Neural cell (in vitro differentiated cells): ENCODE measurements at regions not wholly inside any gene's neighbourhood (a gene's known extent, or its start where the extent isn't known, plus 50 kb on each side); places are given as distances from the start of the nearest gene placed in this dataset.

Experiments
- H2AFZ ChIP-seq: fragments of 200-600, 300-800 bp; sonication (generic), shearing (Covaris generic); 2 replicates; pipeline ENCODE4 v1.6.0; 2014; ENCODE audit warnings: low read depth, mild to moderate bottlenecking, antibody characterized with exemption, low read length, moderate library complexity
- H3F3A ChIP-seq: fragments of 200-600 bp; shearing (Covaris generic); 2 replicates; pipeline ENCODE4 v1.6.1; 2016; ENCODE audit warnings: mild to moderate bottlenecking, moderate library complexity, mixed read lengths, antibody characterized with exemption, low read length; ENCODE audit not compliant: insufficient read depth, poor library complexity, severe bottlenecking
- H3K27ac ChIP-seq: fragments of 200-600, 300-800 bp; sonication (generic), shearing (Covaris generic); 2 replicates; pipeline ENCODE4 v1.5.1; 2014; ENCODE audit warnings: mild to moderate bottlenecking, low read length, moderate library complexity
- H3K27me3 ChIP-seq: fragments of 300-800, 200-600 bp; sonication (generic), shearing (Covaris generic); 2 replicates; pipeline ENCODE4 v1.6.0; 2014; ENCODE audit warnings: mild to moderate bottlenecking, low read depth, low read length, moderate library complexity; ENCODE audit not compliant: insufficient read depth
- H3K36me3 ChIP-seq: fragments of 300-800, 200-600 bp; sonication (generic), shearing (Covaris generic); 2 replicates; pipeline ENCODE4 v1.5.1; 2014; ENCODE audit warnings: mild to moderate bottlenecking, antibody characterized with exemption, low read length, moderate library complexity; ENCODE audit not compliant: insufficient read depth
- H3K4me2 ChIP-seq: fragments of 300-800, 200-600 bp; sonication (generic), shearing (Covaris generic); 2 replicates; pipeline ENCODE4 v1.6.0; 2014; ENCODE audit warnings: mild to moderate bottlenecking, low read length
- H3K4me3 ChIP-seq: fragments of 300-800, 200-600 bp; sonication (generic), shearing (Covaris generic); 2 replicates; pipeline ENCODE4 v1.5.1; 2014; ENCODE audit warnings: mild to moderate bottlenecking, low read length, moderate library complexity
- H3K79me2 ChIP-seq: fragments of 200-600 bp; shearing (Covaris generic); replicated peaks from 2 replicates; pipeline ENCODE4 v1.6.0; 2014; ENCODE audit warnings: mild to moderate bottlenecking, low read length, moderate library complexity; ENCODE audit not compliant: insufficient read depth
- H3K9ac ChIP-seq: fragments of 300-800, 200-600 bp; sonication (generic), shearing (Covaris generic); 2 replicates; pipeline ENCODE4 v1.6.1; 2016; ENCODE audit warnings: mild to moderate bottlenecking, low read length, mixed read lengths
- H3K9me2 ChIP-seq: fragments of 200-600 bp; shearing (Covaris generic); 2 replicates; pipeline ENCODE4 v1.6.1; 2016; ENCODE audit warnings: mild to moderate bottlenecking, low read length, mixed read lengths; ENCODE audit not compliant: insufficient read depth
- H3K9me3 ChIP-seq: fragments of 200-600, 300-800 bp; sonication (generic), shearing (Covaris generic); 2 replicates; pipeline ENCODE4 v1.6.1; 2016; ENCODE audit warnings: mild to moderate bottlenecking, mixed run types, low read length, moderate library complexity, mixed read lengths
- H4K20me1 ChIP-seq: fragments of 200-600 bp; shearing (Covaris generic); 2 replicates; pipeline ENCODE4 v1.6.1; 2016; ENCODE audit warnings: mild to moderate bottlenecking, mixed run types; ENCODE audit not compliant: insufficient read depth
- CTCF ChIP-seq: fragments of 450-650 bp; IDR thresholded peaks from 2 replicates; pipeline ENCODE4 v1.5.1; 2014; ENCODE audit warnings: antibody characterized with exemption, mild to moderate bottlenecking, moderate library complexity; ENCODE audit not compliant: poor library complexity, severe bottlenecking
- EP300 ChIP-seq: fragments of 450-650 bp; conservative IDR thresholded peaks from 2 replicates; pipeline ENCODE4 v1.6.1; 2014; ENCODE audit warnings: antibody characterized with exemption, mild to moderate bottlenecking, moderate library complexity; ENCODE audit not compliant: poor library complexity, severe bottlenecking
- EZH2 ChIP-seq: fragments of 200-600, 300-800 bp; shearing (Covaris generic), sonication (generic); IDR thresholded peaks from 2 replicates; pipeline ENCODE4 v1.6.1; 2014; ENCODE audit warnings: antibody characterized with exemption, low read length, borderline replicate concordance, mild to moderate bottlenecking; ENCODE audit not compliant: insufficient read depth, poor library complexity, severe bottlenecking
- MXI1 ChIP-seq: fragments of 450-650 bp; conservative IDR thresholded peaks from 2 replicates; pipeline ENCODE4 v1.6.1; 2014; ENCODE audit warnings: antibody characterized with exemption, mild to moderate bottlenecking; ENCODE audit not compliant: poor library complexity, severe bottlenecking
- POLR2AphosphoS5 ChIP-seq: IDR thresholded peaks from 2 replicates; pipeline ENCODE4 v1.6.1; 2012
- RAD21 ChIP-seq: fragments of 450-650 bp; conservative IDR thresholded peaks from 2 replicates; pipeline ENCODE4 v1.6.1; 2014; ENCODE audit warnings: antibody characterized with exemption, mild to moderate bottlenecking, moderate library complexity
- REST ChIP-seq: IDR thresholded peaks from 2 replicates; pipeline ENCODE4 v1.6.1; 2012; ENCODE audit warnings: borderline replicate concordance
- SMC3 ChIP-seq: fragments of 450-650 bp; conservative IDR thresholded peaks from 2 replicates; pipeline ENCODE4 v1.6.1; 2014; ENCODE audit warnings: antibody characterized with exemption, mild to moderate bottlenecking, moderate library complexity; ENCODE audit not compliant: poor library complexity
- TAF1 ChIP-seq: IDR thresholded peaks from 2 replicates; pipeline ENCODE4 v1.6.1; 2012; ENCODE audit warnings: low read depth

GRCh38 chr13:100800283-100800875 lies 125.8 kb upstream of the TMTC4 start:
- Histone ChIP-seq H3K4me3 (no peak overlapping the region), H4K20me1 (no peaks in the 10 kb centered on the region), H3K36me3 (no peaks in the 10 kb centered on the region), H3K27me3 (no peaks in the 10 kb centered on the region), H3K79me2 (no peaks in the 10 kb centered on the region), H3K9ac (no peak overlapping the region), H2AFZ (no peak overlapping the region), H3K9me3 (no peaks in the 10 kb centered on the region), H3K9me2 (no peaks in the 10 kb centered on the region), H3K4me2 (no peak overlapping the region), H3K27ac (no peak overlapping the region), H3F3A (no peaks in the 10 kb centered on the region)
- TF ChIP-seq SMC3, result no peak

DNA sequence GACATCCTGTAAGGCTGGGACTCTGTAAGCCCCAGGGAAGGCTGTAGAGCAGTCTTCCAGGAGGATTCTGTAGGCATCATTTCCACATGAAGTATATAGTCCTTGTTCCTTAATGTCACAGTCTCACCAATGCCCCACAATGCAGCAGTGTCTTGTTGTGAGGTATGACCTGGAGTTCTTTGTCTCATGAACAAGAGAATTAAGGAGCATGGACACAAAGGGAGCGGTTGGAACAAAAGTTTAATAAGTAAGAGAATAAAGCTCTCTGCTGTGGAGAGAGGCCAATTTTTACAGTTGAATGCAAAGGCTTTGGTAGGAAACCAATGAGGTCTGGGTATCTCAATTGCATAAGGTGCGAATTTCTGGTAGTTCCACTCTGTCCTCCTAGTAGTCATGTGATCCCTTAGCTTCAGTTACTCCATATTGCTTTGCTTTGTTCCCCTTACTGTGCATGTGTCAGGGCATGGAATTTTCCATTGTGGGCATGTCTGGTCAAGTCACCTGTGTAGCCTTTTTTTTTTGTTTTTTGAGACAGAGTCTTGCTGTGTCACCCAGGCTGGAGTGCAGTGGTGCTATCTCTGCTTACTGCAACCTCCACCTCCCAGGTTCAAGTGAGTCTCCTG lies 124.3 kb upstream of the TMTC4 start:
- H3F3A ChIP-seq, result no peaks in the 10 kb centered on the region
- no peaks in the 10 kb centered on the region for H4K20me1 ChIP-seq
- H3K79me2 ChIP-seq, result no peaks in the 10 kb centered on the region
- H3K27me3 ChIP-seq, result no peaks in the 10 kb centered on the region
- no peak overlapping the region for H3K4me3 ChIP-seq
- TF ChIP-seq POLR2AphosphoS5 (no peak), SMC3 (no peak), EZH2 (no peak), EP300 (no peak), RAD21 (no peak), CTCF (no peak), MXI1 (no peak), REST (no peak), TAF1 (no peak)
- no peak overlapping the region for H3K4me2 ChIP-seq
- H3K9me2 ChIP-seq, result no peaks in the 10 kb centered on the region
- no peaks in the 10 kb centered on the region for H3K9me3 ChIP-seq
- H3K9ac ChIP-seq, result no peak overlapping the region
- H3K27ac ChIP-seq, result no peak overlapping the region
- no peaks in the 10 kb centered on the region for H3K36me3 ChIP-seq
- no peak overlapping the region for H2AFZ ChIP-seq
